ENCODE measurements at regions not wholly inside any gene's neighbourhood (a gene's known extent, or its start where the extent isn't known, plus 50 kb on each side); places are given as distances from the start of the nearest gene placed in this dataset.

DNA sequence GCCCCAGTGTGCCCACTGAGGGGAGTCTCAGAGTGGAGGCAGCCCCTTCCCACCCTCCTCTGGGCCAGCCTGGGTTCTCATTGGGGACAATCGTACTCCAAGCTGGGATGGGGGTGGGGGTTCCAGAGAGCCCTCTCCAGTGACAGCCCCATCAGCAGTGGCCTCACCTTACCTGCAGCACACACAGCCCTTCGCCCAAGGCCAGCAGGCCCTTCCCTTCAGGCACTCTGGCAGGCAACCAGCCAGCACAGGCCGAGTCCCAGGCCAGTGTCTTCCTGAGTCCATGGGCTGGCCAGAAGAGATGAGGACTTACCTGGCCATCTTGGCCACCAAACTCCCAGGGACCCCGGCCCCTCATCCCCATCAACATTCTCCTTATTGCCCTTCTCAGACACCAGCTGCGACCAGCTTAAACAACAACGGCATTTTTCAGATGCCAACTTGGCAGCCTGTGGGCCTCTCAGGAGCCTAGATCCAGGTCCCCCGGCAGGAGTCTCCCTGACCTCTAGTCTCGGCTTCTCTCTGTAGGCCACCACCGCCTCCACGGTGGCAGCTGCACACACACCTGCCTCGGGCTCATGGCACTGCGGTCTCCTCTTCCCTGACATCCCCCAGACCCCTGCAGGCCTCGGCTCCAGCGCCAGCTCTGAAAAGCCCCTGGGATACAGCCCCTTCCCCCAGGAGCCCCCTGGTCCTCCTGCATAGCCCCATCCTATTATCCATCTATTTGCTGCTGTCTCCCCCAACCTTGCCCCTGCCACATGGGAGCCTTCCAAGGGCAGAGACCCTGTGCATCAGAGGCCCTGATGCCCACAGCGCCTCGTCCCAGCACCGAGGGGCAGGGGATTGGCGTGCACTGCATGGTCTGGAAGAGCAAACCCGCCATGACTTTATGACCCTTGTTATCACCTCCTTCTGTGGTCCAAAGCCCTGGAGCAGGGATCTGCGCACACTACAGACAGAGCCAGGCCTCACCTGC, 111.2 kb upstream of the FGF3 start:
- no peak for DNase-seq (ENCODE audit: low read depth)

DNA sequence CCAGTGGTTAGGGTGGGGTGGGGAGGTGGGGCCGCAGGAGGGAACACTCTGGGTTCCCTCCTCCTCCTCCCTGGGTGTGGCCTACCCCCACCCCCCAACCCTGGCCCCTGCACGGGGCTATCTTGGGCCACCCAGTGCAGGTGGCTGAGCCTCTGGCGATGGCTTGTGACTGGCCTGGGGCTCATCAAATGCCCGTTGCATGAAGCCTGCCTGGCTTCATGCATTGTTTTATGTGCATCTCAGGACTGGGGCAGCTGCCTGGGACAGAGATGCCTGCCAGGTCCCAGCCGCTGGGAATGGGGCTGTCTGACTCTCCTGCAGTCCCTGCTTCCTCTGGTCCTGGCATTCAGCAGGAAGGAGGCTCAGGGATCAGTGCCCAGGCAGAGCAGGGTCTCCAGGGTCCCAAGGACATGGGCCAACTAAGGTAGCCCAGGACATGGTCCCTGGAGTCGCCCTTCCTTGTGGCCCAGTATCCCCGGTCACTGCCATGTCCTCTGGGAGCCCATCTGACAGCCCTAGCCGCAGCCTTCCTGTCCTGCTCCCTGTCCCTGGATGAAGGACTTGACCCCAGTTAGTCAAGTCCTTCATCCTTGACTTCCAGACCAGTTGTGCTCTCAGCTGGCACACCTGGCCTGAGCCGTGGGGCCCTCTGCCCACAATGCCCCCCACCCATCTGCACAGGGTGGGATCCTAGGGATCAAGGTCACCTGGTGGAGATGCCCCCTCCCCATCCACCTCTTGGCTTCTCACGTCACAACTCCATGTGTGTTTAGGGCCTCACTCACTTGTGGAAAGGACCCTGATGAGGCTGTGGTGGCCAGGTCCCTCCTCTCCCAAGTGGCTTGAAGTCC, 112.1 kb upstream of the FGF3 start:
- DNase-seq (ENCODE audit: low read depth), result no peak

DNA sequence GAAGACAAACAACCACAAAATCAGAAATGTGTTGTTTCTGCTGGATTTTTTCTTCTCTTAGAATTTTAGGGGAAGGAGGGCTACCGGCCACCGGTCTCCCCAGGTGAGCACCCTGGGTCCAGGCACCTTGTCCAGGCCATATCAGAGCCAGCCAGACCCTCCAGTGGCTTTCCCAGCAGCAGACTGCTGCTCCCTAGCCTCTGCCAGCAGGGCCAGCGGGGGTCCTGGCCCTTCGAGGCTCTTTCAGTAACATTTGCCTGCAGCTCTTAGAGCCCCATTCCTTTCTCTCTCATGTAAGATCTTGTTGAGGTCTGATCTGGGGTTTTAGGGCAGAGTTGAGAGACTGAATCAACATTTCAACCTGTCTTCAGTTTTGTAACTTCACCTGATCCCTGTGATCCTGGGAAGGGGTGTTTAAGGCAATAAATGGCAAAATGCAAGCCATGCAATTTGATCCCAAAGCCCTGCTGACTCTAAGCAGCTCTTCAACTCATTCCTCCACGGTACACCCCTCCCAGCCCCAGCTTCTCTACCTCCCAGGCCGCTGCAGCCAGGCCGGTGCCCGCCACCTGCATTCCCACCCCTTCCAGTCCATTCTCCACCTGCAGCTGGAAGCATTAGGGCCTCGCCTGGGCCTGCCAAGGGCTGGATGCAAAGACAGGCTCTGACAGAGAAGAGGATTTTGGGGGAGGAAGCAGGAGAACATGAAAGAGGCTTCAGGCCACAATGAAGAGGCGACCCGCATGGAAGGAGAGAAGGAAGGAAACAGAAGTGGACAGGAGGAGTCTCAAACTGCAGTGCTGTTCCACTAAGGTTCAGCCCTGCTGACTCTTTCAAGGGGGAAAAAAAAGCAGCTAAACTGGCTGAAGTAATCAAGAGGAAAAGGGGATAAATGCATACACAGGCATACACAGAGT, 113.0 kb upstream of the FGF3 start:
- no peak for DNase-seq (ENCODE audit: low read depth)

DNA sequence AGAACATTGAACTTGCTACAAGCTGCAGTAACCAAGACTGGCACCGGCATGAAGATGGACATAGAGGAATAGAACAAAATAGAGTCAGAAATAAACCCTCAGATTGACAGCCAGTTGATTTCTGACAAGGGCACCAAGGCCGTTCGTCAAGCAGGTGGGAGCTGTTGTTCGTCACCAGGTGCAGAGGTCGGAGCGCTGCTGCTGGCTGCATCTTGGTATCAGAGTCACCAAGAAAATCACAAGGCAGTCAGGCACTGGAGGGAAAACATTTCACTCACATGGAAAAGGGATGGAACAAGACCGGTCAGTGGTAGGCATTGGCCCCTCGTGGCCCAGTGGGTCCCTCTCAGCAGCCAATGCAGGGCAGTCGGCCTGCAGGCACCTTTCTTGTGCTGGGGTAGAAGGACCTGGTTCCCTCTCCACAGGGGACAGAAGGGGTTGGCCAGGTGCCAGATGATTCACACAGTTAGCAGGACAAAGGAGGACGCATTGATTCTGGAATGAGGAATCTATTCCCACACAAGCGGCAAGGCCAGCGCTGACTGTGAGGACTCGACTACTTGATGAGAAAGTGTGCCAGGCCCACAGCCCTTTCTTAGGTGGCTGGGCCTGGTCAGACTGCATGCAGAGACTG, 115.8 kb upstream of the FGF3 start:
- peak; percentile 38 for DNase-seq (ENCODE audit: low read depth)

DNA sequence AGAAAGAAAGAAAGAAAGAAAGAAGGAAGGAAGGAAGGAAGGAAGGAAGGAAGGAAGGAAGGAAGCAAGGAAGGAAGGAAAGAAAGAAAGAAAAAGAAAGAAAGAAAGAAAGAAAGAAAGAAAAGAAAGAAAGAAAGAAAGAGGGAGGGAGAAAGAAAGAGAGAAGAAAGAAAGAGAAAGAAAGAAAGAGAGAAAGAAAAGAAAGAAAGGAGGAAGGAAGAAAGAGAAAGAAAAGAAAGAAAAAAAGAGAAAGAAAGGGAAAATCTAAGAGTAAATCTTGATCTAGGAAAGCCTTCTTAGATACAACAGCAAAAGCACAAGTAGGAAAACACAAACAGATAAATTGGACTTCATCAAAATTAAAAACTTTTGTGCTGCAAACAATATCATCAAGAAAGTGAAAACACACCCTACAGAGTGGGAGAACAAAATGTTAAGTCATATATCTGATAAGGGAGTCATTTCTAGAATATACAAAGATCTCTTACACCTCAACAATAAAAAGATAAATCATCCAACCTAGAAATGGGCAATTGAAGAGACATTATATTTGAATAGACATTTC, 116.8 kb upstream of the FGF3 start:
- DNase-seq (ENCODE audit: low read depth), result no peak

DNA sequence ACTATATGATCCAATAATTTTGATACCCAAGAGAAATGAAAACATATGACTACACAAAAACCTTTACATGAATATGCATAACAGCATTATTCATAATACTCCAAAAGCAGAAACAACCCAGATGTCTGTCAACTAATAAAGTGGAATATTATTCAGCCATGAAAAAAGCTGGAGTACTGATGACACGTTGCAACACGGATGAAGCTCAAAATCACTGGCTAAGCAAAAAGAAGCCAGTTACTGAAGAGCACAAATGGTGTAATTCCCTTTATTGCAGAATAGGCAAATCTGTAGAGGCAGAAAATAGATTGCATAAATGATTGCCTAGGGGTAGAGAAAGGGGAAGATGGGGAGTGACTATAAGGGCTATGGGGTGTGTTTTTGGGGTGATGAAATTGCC, 117.6 kb upstream of the FGF3 start:
- DNase-seq (ENCODE audit: low read depth), result no peak

DNA sequence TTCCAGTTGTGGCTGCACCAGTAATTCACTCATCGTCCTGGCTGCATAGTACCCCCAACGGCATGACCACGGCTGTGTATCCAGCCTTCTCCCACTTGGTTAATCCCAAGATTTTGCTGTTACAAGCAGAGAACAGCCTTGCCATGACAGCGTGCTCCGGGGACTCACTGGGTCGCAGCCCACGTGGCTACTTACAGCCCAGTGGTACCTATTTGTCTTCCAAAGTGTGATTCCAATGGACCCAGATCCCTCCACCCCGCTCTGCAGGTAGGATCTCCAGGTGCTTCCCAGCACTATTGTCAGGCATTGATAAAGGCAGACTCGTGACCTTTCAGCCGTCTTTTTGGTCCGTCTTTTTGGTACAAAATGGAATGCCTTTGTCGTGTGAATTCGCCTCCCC, 119.0 kb upstream of the FGF3 start:
- no peak for DNase-seq (ENCODE audit: low read depth)

DNA sequence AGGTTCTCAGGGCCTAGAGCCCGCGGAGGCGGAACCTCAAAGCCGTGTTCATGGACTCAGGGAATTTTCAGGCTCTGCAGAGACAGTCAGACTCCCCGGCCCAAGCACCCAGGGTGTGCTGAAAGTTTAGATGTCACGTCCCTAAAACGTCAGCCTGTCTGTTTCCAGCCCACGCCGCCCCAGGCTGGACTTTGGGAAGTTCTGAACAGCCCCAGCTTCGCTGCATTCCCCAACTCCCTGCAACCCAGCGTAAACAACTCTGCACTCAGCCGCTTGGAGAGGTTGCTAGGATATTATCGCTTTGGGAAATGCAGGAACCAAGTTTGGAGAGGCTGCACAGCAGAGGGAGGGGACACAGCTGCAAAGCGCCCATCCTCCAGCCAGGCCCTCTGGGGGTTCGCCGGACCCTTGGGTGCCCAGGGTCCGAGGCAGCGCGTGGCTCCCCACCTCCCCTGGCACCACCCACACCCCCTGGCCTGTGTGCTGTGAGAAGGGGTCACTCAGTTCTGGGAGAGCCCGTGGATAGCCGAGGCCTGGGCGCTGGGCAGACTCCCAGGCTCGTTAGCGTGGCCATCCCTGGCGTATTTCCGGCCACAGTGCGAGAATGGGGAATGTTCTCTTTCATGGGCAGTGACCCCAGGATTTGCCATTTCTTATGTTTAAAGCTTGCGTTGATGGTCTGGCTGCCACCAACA, 120.5 kb upstream of the FGF3 start:
- no peak for DNase-seq (ENCODE audit: low read depth)

DNA sequence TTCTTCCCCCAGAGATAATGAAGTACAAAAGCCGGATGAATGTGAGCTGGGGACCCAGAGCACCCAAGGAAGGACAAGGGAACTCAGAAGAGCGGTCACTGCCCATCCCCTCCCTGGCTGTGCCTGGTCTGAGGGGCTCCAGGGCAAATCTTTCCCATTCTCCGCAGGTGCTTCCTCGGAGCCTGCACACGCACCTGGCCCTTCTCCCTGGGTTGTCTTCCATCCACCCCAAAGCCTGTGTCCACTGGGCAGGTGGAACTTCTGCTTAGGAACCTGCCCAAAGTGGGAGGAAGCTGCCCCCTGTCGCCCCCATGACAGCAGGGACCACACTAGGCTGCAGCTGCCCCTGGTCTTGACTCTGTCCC, 121.0 kb upstream of the FGF3 start:
- no peak for DNase-seq (ENCODE audit: low read depth)

DNA sequence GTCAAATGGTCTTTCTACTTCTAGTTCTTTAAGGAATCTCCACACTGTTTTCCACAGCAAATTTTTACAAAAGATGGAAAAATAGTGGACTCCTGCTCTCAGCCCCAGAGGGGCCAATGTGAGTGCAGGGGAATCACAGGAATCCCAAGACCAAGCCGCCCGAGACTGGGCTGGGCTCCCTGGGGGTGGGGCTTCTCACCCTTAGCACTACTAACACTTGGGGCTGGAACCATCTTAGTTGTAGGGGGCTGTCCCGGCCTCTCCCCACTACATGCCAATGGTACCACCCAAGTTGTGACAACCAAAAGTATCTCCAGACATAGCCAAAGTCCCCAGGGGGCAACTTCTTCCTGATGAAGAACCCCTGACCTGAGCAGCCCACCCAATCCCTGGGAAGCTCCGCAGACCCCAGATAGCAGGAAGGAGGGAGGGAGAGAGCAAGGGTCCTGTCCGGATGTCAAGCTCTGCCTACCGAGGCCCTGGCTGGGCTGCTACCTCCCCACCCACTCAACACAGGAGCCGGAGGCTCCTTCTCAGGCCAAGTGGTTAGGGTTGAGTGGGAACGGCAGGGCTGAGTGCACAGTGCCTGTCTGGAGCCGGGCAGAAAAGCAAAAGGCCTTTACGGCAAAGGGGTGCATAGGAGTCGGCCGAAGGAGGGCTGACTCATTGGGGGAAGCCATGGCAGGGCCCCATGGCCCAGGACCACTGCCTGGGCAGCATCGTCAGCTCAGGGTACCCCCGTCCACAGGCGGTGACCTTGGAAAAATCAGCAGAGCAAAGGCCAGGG, 122.5 kb upstream of the FGF3 start:
- DNase-seq (ENCODE audit: low read depth), result no peak

DNA sequence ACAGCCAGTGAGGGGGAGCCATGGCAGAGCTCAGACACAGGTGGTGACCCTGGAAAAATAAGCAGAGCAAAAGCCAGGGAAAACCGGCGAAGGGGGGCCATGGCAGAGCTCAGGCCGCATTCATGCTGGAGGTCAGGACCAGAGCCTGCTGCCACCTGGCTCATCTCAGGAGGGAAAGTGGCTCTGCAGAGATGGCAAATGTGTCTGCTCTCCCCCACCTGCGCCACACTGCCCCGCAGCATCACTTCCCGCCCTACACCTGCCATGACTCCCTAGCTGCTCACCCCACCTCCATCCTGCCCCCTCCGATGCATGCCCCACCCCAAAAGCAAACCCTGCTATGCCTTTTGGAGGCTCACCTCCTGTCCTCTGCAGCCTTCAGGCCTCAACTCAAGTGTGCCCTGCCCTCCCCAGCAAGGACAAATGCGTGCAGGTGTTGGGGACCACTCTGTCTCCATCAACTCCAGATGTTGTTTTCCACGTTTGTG, 123.2 kb upstream of the FGF3 start:
- DNase-seq (ENCODE audit: low read depth), result no peak

DNA sequence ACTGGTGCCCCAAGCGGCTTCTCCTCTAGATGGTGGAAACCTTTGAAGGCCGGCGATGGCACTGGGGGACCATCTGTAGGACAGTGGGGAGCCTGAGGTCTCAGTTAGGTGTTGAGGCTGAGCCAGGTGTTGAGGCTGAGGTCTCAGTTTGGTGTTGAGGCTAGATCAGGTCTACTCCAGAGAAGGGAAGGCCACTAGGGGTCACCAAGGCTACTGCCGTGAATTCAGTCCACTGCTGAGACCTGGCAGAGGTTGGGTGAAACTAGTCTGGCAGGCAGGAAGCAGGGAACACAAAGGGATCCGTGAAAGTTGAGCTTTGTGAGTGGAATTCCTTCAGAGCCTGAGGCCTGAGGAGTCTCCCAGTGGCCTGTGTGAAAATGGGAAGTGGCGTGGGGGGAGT, 123.8 kb upstream of the FGF3 start:
- peak; percentile 18 for DNase-seq (ENCODE audit: low read depth)

DNA sequence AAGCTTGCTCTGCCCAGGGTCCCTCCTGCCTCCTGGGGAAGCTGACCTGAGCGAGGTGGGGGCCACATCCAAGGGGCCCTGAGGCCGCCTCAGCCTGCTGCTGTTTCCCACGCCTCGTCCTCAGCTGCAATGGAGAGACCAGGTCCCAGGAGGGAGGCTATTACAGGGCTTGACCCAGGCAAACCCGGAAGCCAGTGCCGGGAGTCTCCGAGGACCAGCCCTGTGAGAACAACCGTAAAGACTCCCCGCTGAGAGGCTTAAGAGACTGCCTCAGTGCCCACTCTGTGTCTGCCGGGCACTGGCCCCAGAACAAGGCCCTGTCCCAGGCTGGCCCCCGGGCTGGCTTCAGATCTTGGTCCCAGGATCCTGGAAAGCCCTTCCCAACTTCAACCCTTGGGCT, 124.3 kb upstream of the FGF3 start:
- no peak for DNase-seq (ENCODE audit: low read depth)

DNA sequence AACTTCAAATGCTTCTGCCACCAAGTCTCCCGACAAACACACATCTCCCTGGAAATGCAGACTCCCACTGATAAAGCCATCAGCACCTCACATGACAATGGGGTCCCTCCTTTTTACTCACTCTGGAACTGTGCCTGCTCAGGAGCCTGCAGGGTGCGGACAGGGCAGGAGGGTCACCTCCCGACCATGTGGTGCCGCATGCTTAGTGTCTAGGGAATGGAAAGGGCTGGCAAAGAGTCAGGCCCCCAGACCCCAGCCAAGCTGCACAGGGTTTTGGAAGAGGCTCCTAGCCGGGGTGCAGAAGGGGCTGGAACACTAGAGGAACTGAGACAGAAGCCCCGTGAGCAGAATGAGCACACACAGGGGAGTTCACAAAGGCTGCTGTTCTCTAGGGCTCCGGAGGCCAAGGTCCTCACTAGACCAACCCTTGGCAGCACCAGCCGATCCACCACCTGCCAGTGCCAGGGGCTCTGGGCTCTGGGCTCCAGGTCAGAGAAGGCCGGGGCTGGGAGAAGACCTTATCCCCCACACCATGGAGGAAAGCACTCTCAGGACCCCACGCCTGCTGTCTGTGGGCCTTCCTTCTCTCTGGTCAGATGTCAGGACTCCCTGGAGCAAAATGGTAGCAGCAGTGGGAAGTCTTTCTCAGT, 125.1 kb upstream of the FGF3 start:
- DNase-seq (ENCODE audit: low read depth), result no peak

DNA sequence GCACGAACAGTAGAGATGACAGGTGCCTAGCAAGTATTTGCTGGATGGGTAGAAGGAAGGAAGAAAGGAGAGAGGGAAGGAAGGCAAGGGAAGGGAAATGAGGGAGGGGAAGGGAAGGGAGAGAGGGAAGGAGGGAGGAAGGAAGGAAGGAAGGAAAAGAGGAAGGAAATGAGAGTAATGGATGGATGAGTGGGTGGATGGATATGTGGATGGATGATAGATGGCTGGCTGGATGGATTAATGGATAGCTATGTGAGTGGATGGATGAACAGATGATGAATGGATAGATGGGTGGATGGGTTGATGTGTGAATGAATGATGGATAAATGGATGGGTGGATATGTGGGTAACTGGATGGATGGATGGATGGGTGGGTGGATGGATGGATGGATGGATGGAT, 125.9 kb upstream of the FGF3 start:
- DNase-seq (ENCODE audit: low read depth), result no peak

DNA sequence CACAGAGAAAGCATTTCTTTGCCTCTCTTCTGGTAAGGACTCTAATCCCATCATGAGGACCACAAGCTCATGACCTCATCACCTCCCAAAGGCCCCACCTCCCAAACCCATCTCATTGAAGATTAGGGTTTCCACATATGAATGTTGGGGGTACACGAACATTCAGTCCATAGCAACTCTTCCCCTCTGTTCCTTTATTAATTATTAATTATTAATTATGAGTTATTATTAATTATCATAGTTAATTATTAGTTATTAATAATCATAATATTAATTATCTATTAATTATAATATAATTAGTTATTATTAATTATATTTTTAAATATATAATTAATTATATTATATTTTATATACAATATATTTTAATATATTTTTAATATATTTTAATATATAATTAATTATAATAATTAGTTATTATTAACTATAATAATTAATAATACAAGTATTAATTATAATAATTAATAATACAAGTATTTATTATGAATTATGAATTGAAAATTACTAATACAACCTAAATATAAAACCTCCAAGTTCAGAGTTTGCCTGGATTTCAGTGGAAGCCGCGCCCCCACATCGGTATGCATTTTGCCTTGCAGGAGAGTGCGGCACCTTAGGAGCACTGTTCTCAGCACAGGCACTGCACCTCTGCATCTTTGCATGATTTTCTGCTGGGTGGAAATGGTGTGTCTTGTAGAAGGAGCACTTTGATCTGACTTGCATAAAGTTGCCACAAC, 128.0 kb upstream of the FGF3 start:
- DNase-seq (ENCODE audit: low read depth), result no peak

DNA sequence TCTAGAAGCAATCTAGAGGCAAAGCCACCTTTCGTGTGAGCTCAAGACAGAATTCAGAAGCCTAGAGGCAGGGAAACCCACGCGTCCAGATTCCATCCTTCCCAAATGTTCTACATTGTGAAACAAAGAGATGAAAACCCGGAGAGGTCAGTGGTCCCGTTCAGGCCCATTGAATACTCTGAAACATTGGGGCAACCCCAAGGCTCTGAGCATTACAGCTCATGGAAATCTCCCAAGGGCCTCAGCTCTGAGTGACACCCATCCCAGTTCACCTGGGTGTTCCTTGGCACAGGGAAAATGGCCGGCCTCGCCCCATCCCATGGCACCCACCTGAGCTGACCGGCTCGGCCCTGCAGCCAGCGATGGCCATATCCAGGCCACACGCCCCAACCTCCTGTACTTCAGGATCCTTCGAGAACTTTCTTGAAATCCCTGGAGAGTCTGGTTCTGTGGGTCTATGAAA, 128.6 kb upstream of the FGF3 start:
- DNase-seq (ENCODE audit: low read depth), result peak; percentile 20

All from HT1080 (cell line).